Endodermal cell (in vitro differentiated cells): ENCODE measurements at regions not wholly inside any gene's neighbourhood (a gene's known extent, or its start where the extent isn't known, plus 50 kb on each side); places are given as distances from the start of the nearest gene placed in this dataset.

Experiments
- DNase-seq: peaks from one replicate; pipeline ENCODE4 v3.0.0-alpha.2; 2017
- H3K27ac ChIP-seq: 2 replicates; pipeline ENCODE4 v1.5.1; 2013; ENCODE audit warnings: mild to moderate bottlenecking, low read depth, low read length, moderate library complexity
- H3K27me3 ChIP-seq: 2 replicates; pipeline ENCODE4 v1.6.1; 2013; ENCODE audit warnings: mild to moderate bottlenecking, low read length, moderate library complexity; ENCODE audit not compliant: insufficient read depth, control insufficient read depth, poor library complexity, severe bottlenecking
- H3K36me3 ChIP-seq: 2 replicates; pipeline ENCODE4 v1.7.0; 2013; ENCODE audit warnings: mild to moderate bottlenecking, low read length, moderate library complexity; ENCODE audit not compliant: control insufficient read depth, insufficient read depth
- H3K4me1 ChIP-seq: one replicate; pipeline ENCODE4 v1.7.0; 2013; ENCODE audit warnings: low read length; ENCODE audit not compliant: control insufficient read depth, insufficient read depth
- H3K4me3 ChIP-seq: 2 replicates; pipeline ENCODE4 v1.5.1; 2013; ENCODE audit warnings: mild to moderate bottlenecking, low read length, moderate library complexity
- H3K9ac ChIP-seq: 2 replicates; pipeline ENCODE4 v1.6.1; 2013; ENCODE audit warnings: mild to moderate bottlenecking, low read length, moderate library complexity; ENCODE audit not compliant: poor library complexity, severe bottlenecking; ENCODE audit errors: extremely low read depth
- H3K9me3 ChIP-seq: 2 replicates; pipeline ENCODE4 v1.6.1; 2013; ENCODE audit warnings: mild to moderate bottlenecking, low read length, moderate library complexity; ENCODE audit not compliant: control insufficient read depth
- H3K27ac Mint-ChIP-seq: 2 replicates; pipeline ENCODE4 v1.8.0; 2020; ENCODE audit warnings: mixed read lengths
- H3K27me3 Mint-ChIP-seq: 2 replicates; pipeline ENCODE4 v1.8.0; 2021; ENCODE audit warnings: mild to moderate bottlenecking, mixed read lengths; ENCODE audit not compliant: insufficient read depth
- H3K36me3 Mint-ChIP-seq: 2 replicates; pipeline ENCODE4 v1.8.0; 2020; ENCODE audit warnings: low read depth, mixed read lengths
- H3K4me1 Mint-ChIP-seq: 2 replicates; pipeline ENCODE4 v1.8.0; 2020; ENCODE audit warnings: mixed read lengths
- H3K4me3 Mint-ChIP-seq: 2 replicates; pipeline ENCODE4 v1.8.0; 2020; ENCODE audit warnings: mild to moderate bottlenecking, moderate library complexity, mixed read lengths
- H3K9me3 Mint-ChIP-seq: 2 replicates; pipeline ENCODE4 v1.8.0; 2020; ENCODE audit warnings: mild to moderate bottlenecking, mixed read lengths
- CTCF ChIP-seq: fragments of 200-600 bp; sonication (generic); conservative IDR thresholded peaks from 2 replicates; pipeline ENCODE4 v1.5.0; 2021; ENCODE audit warnings: antibody characterized with exemption, mild to moderate bottlenecking
- WGBS, 2 experiments: methylation state at CpG; one replicate each; pipeline versions ENCODE4 v1.1.5 to v1.1.7; 2013; ENCODE audit warnings: missing lambda C conversion rate in 2 of 2, mixed read lengths in 1 of 2; ENCODE audit not compliant: insufficient coverage in 1 of 2, insufficient read length in 1 of 2; 5-methylcytosine and 5-hydroxymethylcytosine counted together

DNA sequence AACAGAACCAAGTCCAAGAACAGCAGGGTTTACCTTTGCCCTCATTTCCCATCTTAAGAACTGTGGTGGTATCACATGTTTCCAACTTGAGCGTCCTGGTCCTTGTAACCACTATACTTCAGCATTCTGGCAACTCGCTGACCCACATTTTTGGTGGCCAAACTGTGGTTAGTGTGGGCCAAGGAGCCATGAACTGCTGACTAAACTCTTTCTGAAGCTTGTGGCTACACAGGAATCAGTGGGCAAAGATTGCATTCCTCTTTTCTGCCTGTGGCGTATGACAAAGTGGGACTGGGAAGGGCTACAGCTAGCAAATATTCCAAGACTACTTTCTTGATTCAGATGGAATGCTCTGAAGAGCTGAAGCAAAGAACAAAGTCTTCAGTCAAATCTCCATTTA is 106.3 kb upstream of the MID1 start:
- Histone ChIP-seq H3K4me3 (no peak overlapping the region), H3K9me3 (no peaks in the 10 kb centered on the region), H3K36me3 (no peaks in the 10 kb centered on the region), H3K9ac (no peak overlapping the region), H3K27ac (no peak overlapping the region), H3K4me1 (no peaks in the 10 kb centered on the region), H3K27me3 (no peaks in the 10 kb centered on the region)
- TF ChIP-seq CTCF, result no peak
- no peak overlapping the region for H3K27ac Mint-ChIP-seq
- H3K27me3 Mint-ChIP-seq, result no peaks in the 10 kb centered on the region
- H3K36me3 Mint-ChIP-seq, result no peaks in the 10 kb centered on the region
- H3K4me3 Mint-ChIP-seq, result no peak overlapping the region
- H3K4me1 Mint-ChIP-seq, result no peaks in the 10 kb centered on the region
- peaks cover 29% of the 10 kb centered on the region for H3K9me3 Mint-ChIP-seq
- 95% methylated on average over 3 of the region's 3 CpGs; no CpG with 5 or more reads in 1 of the 2 experiments for WGBS, 2 experiments
- no peak for DNase-seq

DNA sequence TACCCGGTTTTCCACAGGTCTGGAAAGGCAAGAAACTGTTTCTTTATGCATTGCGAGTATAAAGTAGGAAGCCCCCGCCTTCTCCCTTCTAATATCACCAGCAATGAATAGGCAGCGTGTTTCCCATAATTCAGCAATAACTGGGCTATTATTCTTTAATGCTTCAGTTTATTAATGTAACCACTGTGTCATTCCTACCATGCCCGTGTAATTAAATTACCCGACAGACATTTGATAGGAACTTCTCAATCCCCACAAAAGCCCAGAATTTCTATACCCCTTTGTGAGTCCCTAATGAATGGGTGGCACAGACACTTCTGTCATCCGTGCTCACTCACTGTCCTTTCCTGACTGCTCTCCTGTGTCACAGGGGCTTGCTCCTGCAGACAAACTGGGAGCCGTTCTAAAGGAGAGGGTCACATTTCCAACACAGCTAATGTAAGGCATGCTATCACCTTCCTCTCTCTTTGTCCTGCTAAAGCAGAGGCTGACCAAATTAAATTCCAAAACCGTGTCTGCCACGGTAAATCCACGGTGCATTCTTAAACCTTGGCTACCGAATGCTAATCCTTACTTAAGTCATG is 108.5 kb upstream of the MID1 start:
- peak overlapping the region; percentile 79 for H3K27ac ChIP-seq
- Mint-ChIP-seq H3K4me3 (no peak overlapping the region), H3K4me1 (no peaks in the 10 kb centered on the region), H3K9me3 (peaks cover 31% of the 10 kb centered on the region), H3K36me3 (no peaks in the 10 kb centered on the region), H3K27ac (no peak overlapping the region), H3K27me3 (no peaks in the 10 kb centered on the region)
- H3K27me3 ChIP-seq, result no peaks in the 10 kb centered on the region
- no peaks in the 10 kb centered on the region for H3K4me1 ChIP-seq
- H3K9ac ChIP-seq, result no peak overlapping the region
- no peak for DNase-seq
- WGBS, 2 experiments, result 38 to 68% methylated on average over 7 to 12 of the region's 12 CpGs
- no peaks in the 10 kb centered on the region for H3K36me3 ChIP-seq
- H3K4me3 ChIP-seq, result no peak overlapping the region
- no peak for TF ChIP-seq CTCF
- no peaks in the 10 kb centered on the region for H3K9me3 ChIP-seq

DNA sequence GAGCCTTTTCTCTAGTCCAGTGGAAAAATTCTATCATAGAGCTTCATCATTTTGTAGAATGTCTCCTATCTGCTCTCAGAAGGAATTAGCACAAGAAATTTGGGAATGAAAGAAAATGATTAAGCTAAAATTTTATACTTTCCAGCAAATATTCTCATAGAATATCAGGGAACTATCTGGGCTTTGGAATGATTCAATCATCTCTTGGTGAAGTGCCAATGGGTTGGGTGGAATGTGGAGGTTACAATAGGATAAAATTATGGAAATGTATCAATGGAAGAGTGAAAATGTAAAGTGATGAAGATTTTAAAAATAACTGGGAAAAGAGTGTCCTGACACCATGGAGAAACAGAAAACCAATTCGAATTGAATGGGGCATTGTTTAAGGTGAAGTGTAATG is 119.0 kb upstream of the MID1 start:
- 77% methylated on average over 1 of the region's 1 CpG; no CpG with 5 or more reads in 1 of the 2 experiments for WGBS, 2 experiments
- peaks cover 7% of the 10 kb centered on the region for H3K4me1 Mint-ChIP-seq
- no peaks in the 10 kb centered on the region for H3K9me3 ChIP-seq

More for the DNA sequence above, 119.0 kb upstream of the MID1 start:
- Histone ChIP-seq H3K4me1 (no peaks in the 10 kb centered on the region), H3K27ac (no peak overlapping the region), H3K27me3 (no peaks in the 10 kb centered on the region), H3K9ac (no peak overlapping the region), H3K4me3 (no peak overlapping the region), H3K36me3 (no peaks in the 10 kb centered on the region)
- DNase-seq, result no peak
- no peaks in the 10 kb centered on the region for H3K36me3 Mint-ChIP-seq
- no peak overlapping the region for H3K4me3 Mint-ChIP-seq
- no peaks in the 10 kb centered on the region for H3K27me3 Mint-ChIP-seq
- H3K27ac Mint-ChIP-seq, result no peak overlapping the region
- TF ChIP-seq CTCF, result no peak
- peaks cover 29% of the 10 kb centered on the region for H3K9me3 Mint-ChIP-seq
